ENCODE measurements at regions not wholly inside any gene's neighbourhood (a gene's known extent, or its start where the extent isn't known, plus 50 kb on each side); places are given as distances from the start of the nearest gene placed in this dataset.
A peak's percentile ranks its signal among the peaks of the same experiment; 100 is the strongest.

- 0 out of 2 replicates have a peak, but pooled peaks have one; percentile 40 for TF ChIP-seq ZBTB49 (tag by site-specific recombination; IDR thresholded peaks at IDR 0.05; ENCODE audit: low read depth)
- TF ChIP-seq ZNF138 (tag by site-specific recombination; IDR thresholded peaks at IDR 0.05; ENCODE audit: borderline replicate concordance): no peak
- TF ChIP-seq ZNF596 (tag by site-specific recombination; IDR thresholded peaks at IDR 0.05): peak; percentile 61; the same call in 1 of the 2 replicates
- no peak for TF ChIP-seq ZNF148 (tag by site-specific recombination; IDR thresholded peaks at IDR 0.05; ENCODE audit: borderline replicate concordance)
- TF ChIP-seq CTCF (tag by site-specific recombination; IDR thresholded peaks at IDR 0.05): no peak
- TF ChIP-seq ZNF658 (tag by site-specific recombination; IDR thresholded peaks at IDR 0.05): no peak
- TF ChIP-seq YY1 (tag by site-specific recombination; IDR thresholded peaks at IDR 0.05): no peak; the same call in 1 of the 2 replicates
- no peak for TF ChIP-seq ZNF624 (tag by site-specific recombination; IDR thresholded peaks at IDR 0.05)
- TF ChIP-seq SP3 (tag by site-specific recombination; IDR thresholded peaks at IDR 0.05): no peak
- TF ChIP-seq ZNF660 (tag by site-specific recombination; IDR thresholded peaks at IDR 0.05): no peak
- no peak for TF ChIP-seq ZNF133 (tag by site-specific recombination; IDR thresholded peaks at IDR 0.05)
- 0 out of 2 replicates have a peak, but pooled peaks have one; percentile 10 for TF ChIP-seq ZNF530 (tag by site-specific recombination; IDR thresholded peaks at IDR 0.05; ENCODE audit: low read depth)
- TF ChIP-seq ZNF837 (tag by site-specific recombination; IDR thresholded peaks at IDR 0.05): no peak
- TF ChIP-seq HOXA7 (CRISPR knock-in tag; IDR thresholded peaks at IDR 0.05; ENCODE audit: borderline replicate concordance): no peak
- TF ChIP-seq SETDB1 (IDR thresholded peaks at IDR 0.05; ENCODE audit: insufficient read length, low read length): no peak
- 0 out of 2 replicates have a peak, but pooled peaks have one; percentile 14 for TF ChIP-seq ZNF549 (tag by site-specific recombination; IDR thresholded peaks at IDR 0.05)
- TF ChIP-seq ZBTB20 (tag by site-specific recombination; IDR thresholded peaks at IDR 0.05): no peak
- no peak for TF ChIP-seq BCL11B (tag by site-specific recombination; IDR thresholded peaks at IDR 0.05; ENCODE audit: low read depth)
- TF ChIP-seq HOXD13 (CRISPR knock-in tag; IDR thresholded peaks at IDR 0.05; ENCODE audit: borderline replicate concordance): 0 out of 2 replicates have a peak, but pooled peaks have one; percentile 26
- TF ChIP-seq ZNF629 (tag by site-specific recombination; IDR thresholded peaks at IDR 0.05): 0 out of 2 replicates have a peak, but pooled peaks have one; percentile 41
- peak; percentile 62 for TF ChIP-seq ZNF600 (tag by site-specific recombination; IDR thresholded peaks at IDR 0.05)
- peak; percentile 85 for TF ChIP-seq IKZF3 (tag by site-specific recombination; IDR thresholded peaks at IDR 0.05)
- TF ChIP-seq ZFP69B (tag by site-specific recombination; IDR thresholded peaks at IDR 0.05): no peak
- TF ChIP-seq ZNF555 (tag by site-specific recombination; conservative IDR thresholded peaks at IDR 0.05): no peak
- no peak for TF ChIP-seq ZBTB21 (tag by site-specific recombination; IDR thresholded peaks at IDR 0.05)
- no peak for TF ChIP-seq SALL2 (tag by site-specific recombination; IDR thresholded peaks at IDR 0.05; ENCODE audit: borderline replicate concordance)
- no peak for TF ChIP-seq ZNF639 (tag by site-specific recombination; IDR thresholded peaks at IDR 0.05)
- 0 out of 2 replicates have a peak, but pooled peaks have one; percentile 29 for TF ChIP-seq ZNF335 (tag by site-specific recombination; conservative IDR thresholded peaks at IDR 0.05)
- peak; percentile 74 for TF ChIP-seq ZNF18 (tag by site-specific recombination; IDR thresholded peaks at IDR 0.05)
- TF ChIP-seq ZFP3 (tag by site-specific recombination; IDR thresholded peaks at IDR 0.05; ENCODE audit: low read depth): no peak
- no peak for TF ChIP-seq ZNF768 (tag by site-specific recombination; IDR thresholded peaks at IDR 0.05)
- no peak for TF ChIP-seq ZNF169 (tag by site-specific recombination; IDR thresholded peaks at IDR 0.05)
Measured at GRCh38 chr10:28202941-28203352, 99.9 kb downstream of the MPP7 start (continued).
